ENCODE measurements at regions not wholly inside any gene's neighbourhood (a gene's known extent, or its start where the extent isn't known, plus 50 kb on each side); places are given as distances from the start of the nearest gene placed in this dataset.
"Not testable (repeated sequence)": the region's sequence is repeated elsewhere in the genome, so short reads cannot be mapped to it uniquely, and the experiment has no call there.

DNA sequence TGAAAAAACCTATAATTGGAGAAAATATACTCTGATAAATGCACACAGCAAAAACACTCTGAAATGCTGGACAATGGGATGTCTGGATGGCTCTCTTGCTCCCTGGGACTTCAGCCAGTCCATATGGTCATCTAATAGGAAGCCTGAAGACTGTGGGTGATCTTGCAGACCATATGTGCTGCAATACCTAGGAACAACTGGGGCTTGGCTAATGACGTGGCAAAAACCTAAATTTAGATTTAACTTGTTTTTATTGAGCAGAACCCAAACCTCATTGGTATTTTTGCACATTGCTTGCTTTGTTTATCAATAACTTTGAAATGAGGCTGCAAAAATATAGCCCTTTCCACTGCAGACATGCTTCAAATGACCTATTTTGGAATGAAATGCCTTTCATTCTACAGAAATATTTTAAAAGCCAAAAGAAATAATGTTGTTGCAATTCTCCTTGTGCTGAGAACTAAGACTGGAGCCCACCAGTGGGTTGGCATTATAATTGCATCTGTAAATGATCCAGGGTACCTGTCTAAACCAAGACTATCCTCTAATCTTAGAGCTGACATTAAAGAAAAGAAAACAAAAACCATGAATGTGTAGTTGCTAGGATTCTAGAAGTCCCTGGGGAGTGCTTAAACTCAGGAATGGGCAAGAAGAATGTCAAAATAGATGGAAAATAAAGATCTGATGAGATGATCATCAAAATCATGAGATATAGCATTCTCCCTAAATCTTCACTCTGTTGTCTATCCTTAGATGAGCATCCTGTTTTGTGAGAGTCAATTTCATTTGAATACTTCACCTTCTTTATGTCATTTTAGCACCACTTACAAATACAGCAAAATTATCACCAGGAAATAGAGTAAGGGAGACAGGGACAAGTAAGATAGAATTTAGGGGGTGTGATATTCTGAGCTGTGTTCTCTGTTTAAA is 152.1 kb upstream of the RIMS1 start:
- FAIRE-seq, result no peak

DNA sequence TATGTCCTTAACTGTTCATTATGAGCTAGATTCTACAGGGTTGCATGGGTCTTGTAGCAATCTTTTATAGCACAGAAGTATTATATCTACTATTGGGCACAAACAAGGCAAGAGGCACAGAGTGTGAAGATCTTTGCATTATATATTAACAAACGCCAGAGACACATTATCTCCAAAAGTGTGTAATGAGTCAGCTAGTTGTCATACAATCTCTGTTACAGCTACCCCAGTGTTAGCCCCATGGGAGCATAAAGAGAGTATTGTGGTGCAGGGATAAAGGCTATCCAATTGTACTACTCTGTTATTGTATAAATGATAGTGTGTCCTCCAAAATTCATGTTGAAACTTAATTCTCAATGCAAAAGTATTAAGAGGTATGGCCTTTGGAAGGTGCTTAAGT is 148.4 kb upstream of the RIMS1 start:
- FAIRE-seq, result no peak

DNA sequence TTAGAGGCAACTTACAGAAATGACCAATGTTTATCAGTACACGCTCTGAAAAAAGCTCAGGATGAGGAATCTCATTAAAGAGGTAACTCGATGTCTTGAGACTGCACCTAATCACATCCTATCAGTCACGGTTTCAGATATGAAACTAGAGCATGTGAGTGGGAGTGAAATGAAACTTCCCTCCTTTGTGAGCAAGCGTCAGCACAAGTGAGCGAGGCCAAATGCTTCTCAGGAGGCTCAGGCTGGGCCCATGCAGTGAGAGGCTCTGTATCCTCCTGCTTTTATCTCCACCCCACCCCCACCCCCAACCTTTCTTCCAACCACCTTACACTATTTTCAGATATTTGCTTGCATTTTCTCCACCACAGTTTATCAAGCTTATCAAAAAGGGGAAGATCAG is 140.8 kb upstream of the RIMS1 start:
- FAIRE-seq, result no peak

DNA sequence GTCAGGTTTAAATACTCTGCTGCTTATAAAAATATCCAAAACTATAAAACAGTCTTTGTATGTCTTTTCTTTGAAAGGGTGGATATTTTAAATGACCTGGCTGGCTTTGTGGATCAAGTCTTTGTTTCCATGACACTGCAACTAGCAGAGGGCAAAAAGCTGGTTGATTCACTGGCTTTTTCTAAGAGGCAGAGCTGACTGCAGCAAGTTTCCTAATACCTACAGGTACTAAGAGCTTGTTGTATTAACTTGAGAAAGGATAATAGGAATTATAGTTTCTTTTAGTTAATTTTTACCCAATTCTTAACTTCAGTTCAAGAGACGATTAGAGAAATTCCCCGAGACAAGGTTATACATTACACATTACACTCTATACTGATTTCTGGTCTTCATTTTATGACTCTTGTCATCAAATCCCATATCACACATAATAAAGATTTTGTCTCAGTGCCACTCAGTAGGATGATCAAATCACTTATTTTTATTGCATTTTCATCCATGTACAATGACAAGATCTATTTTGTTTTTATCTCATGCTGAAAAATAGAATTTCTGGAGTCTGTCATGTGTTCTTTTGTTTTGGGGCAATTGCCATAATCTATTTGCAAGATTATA is 120.1 kb upstream of the RIMS1 start:
- no peak for FAIRE-seq

DNA sequence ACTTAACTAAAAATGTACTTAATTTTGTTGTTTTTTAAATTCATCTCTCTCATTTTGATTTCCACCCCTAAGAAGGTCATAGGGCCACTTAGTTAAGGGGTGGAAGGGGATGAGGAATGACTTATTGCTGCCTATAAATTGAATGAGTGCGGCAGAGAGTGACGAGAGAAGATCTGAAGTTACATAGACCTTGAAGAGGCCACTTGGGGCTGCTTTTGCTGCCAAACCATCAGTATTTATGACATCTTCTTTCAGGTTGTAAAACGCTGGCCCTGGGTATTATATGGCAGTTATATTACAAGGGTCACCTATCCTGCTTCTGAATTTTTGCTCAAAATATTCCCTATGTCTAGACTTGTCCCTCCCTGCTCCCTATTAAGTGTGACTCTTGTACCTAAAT is 119.6 kb upstream of the RIMS1 start:
- FAIRE-seq, result no peak

DNA sequence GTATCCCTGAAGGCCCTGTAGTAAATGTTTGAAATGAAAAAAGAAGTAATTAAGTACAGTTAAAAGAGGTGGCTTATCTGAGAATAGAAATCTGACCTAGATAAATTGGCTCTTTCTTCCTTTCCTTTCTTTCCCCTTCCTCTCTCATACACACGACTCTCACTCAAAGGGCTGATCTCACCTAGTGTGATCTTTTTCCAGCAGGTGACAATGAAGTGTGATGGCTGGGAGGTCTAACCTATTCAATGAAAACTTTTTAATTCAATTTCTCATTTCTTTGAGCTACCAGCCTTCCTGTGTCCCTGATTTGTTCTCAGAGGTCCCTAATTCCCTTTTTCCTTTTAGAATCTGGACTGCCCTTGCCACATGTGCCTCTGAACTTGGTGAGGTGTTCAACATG is 118.0 kb upstream of the RIMS1 start:
- FAIRE-seq, result no peak

DNA sequence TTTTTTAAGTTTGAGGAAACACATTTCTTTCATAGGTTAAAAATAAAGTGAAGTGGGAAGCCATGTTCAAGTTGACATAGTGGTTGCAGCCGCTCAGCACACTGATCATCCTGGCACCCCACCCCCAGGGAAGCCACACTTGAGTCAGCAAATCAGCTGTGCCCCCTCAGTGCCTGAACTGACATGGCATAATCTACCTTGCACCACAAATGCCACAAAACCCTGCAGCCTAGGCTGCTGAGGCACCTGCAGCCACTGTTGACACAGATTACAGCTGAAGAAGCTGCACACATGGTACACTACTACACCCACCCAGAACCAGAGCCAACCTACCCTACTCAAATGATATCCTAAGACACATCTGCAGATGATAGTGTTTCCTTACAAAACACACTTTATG is 77.5 kb upstream of the RIMS1 start:
- FAIRE-seq, result no peak

DNA sequence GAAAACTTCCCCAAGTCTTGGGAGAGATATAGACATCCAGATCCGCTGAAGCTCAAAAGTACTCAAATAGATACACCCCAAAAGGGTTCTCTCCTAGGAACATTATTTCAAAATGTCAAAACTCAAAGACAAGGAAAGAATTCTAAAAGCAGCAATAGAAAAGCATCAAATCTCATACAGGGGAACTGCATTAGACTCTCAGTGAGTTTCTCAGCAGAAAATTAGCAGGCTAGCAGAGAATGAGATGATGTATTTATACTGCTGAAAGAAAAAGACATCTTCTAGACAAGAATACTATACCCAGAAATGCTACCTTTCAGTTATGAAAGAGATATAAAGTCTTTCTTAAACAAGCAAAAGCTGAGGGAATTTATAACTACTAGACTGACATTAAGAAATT is 75.5 kb upstream of the RIMS1 start:
- FAIRE-seq, result no peak

DNA sequence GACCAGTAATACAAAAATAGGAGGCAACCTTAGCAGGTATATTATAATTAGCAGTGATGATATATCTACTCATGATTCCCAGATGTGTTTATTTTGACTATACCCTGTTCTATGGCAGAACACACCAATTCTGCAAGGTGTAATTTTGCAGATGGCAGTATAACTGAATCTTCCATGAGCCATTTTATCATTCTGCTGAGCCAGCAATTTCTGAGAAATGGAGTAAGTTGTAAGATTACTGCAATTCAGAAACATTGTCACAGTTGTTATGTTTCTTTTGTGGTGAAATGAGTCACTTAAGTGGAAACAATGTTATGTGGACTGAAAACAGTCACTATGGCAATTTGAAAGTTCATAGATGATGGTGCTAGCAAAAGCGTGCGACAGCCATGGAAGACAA is 63.7 kb upstream of the RIMS1 start:
- FAIRE-seq, result no peak

DNA sequence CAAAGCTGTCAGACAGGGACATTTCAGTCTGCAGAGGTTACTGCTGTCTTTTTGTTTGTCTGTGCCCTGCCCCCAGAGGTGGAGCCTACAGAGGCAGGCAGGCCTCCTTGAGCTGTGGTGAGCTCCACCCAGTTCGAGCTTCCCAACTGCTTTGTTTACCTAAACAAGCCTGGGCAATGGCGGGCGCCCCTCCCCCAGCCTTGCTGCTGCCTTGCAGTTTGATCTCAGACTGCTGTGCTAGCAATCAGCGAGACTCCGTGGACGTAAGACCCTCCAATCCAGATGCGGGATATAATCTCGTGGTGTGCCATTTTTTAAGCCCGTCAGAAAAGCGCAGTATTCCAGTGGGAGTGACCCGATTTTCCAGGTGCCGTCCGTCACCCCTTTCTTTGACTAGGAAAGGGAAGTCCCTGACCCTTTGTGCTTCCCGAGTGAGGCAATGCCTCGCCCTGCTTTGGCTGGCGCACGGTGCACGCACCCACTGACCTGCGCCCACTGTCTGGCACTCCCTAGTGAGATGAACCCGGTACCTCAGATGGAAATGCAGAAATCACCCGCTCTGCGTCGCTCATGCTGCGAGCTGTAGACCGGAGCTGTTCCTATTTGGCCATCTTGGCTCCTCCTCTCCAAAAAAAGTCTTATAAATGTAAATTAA is 54.1 kb upstream of the RIMS1 start:
- not testable (repeated sequence) for FAIRE-seq

Measured in TTC549 (cell line).